C4-2B (cell line): ENCODE measurements at regions not wholly inside any gene's neighbourhood (a gene's known extent, or its start where the extent isn't known, plus 50 kb on each side); places are given as distances from the start of the nearest gene placed in this dataset.

Experiments
- CTCF ChIP-seq: fragments of 450-650 bp; conservative IDR thresholded peaks from 2 replicates; pipeline ENCODE4 v1.5.1; 2017; ENCODE audit warnings: mild to moderate bottlenecking
- ZFX ChIP-seq: fragments of 450-650 bp; IDR thresholded peaks from 2 replicates; pipeline ENCODE4 v1.6.1; 2017

GRCh38 chr9:115335439-115335838 lies 217.5 kb upstream of the TNC start:
- TF ChIP-seq CTCF (no peak), ZFX (no peak)
